ENCODE measurements at regions not wholly inside any gene's neighbourhood (a gene's known extent, or its start where the extent isn't known, plus 50 kb on each side); places are given as distances from the start of the nearest gene placed in this dataset.

- DNase-seq: no peak
Measured at GRCh38 chr13:71067165-71067815, 799.7 kb downstream of the DACH1 start.

GRCh38 chr13:71056581-71056980 lies 810.4 kb downstream of the DACH1 start:
- no peak for DNase-seq

GRCh38 chr13:71055644-71056043 lies 811.4 kb downstream of the DACH1 start:
- no peak for DNase-seq

- no peak for DNase-seq
Measured at GRCh38 chr13:71055047-71055446, 812.0 kb downstream of the DACH1 start.

- DNase-seq: no peak
Measured at GRCh38 chr13:71054358-71054757, 812.6 kb downstream of the DACH1 start.

- no peak for DNase-seq
Measured at GRCh38 chr13:71051573-71051972, 815.4 kb downstream of the DACH1 start.

GRCh38 chr13:71046360-71047079 lies 820.5 kb downstream of the DACH1 start:
- no peak for DNase-seq

GRCh38 chr13:71045101-71045500 lies 821.9 kb downstream of the DACH1 start:
- DNase-seq: no peak

- no peak for DNase-seq
Measured at GRCh38 chr13:71039440-71039839, 827.6 kb downstream of the DACH1 start.

- no peak for DNase-seq
Measured at GRCh38 chr13:71034018-71034417, 833.0 kb downstream of the DACH1 start.

- DNase-seq: no peak
Measured at GRCh38 chr13:71033026-71033425, 834.0 kb downstream of the DACH1 start.

GRCh38 chr13:71030784-71031183 lies 836.2 kb downstream of the DACH1 start:
- DNase-seq: no peak

GRCh38 chr13:71028884-71029283 lies 838.1 kb downstream of the DACH1 start:
- DNase-seq: no peak

- DNase-seq: no peak
Measured at GRCh38 chr13:71021825-71022422, 845.1 kb downstream of the DACH1 start.

GRCh38 chr13:71018995-71019394 lies 848.0 kb downstream of the DACH1 start:
- no peak for DNase-seq

- no peak for DNase-seq
Measured at GRCh38 chr13:71018544-71018943, 848.5 kb downstream of the DACH1 start.

- DNase-seq: no peak
Measured at GRCh38 chr13:71017607-71018006, 849.4 kb downstream of the DACH1 start.

- DNase-seq: no peak
Measured at GRCh38 chr13:71015516-71015915, 851.5 kb downstream of the DACH1 start.

- no peak for DNase-seq
Measured at GRCh38 chr13:71015021-71015420, 852.0 kb downstream of the DACH1 start.

- DNase-seq: no peak
Measured at GRCh38 chr13:71005919-71006318, 861.1 kb downstream of the DACH1 start.

GRCh38 chr13:70995338-70995737 lies 871.7 kb downstream of the DACH1 start:
- DNase-seq: no peak

- DNase-seq: no peak
Measured at GRCh38 chr13:70994191-70994590, 872.8 kb downstream of the DACH1 start.

- no peak for DNase-seq
Measured at GRCh38 chr13:70987043-70987442, 878.8 kb upstream of the KLHL1 start.

GRCh38 chr13:70985371-70985770 lies 877.1 kb upstream of the KLHL1 start:
- DNase-seq: no peak

All from activated CD8-positive, alpha-beta memory T cell treated with anti-CD3 and anti-CD28 coated beads, Interleukin-2, amount 50 U/mL, for 4 hours (primary cell).